Naive B cell (primary cell): ENCODE measurements at regions not wholly inside any gene's neighbourhood (a gene's known extent, or its start where the extent isn't known, plus 50 kb on each side); places are given as distances from the start of the nearest gene placed in this dataset.

Experiments used
- ATAC-seq, 2 donors: fragments of 150-1000 bp; cut with Tn5 transposase; 2 replicates each; pipeline ENCODE4 v1.10.0; 2021; ENCODE audit warnings: low read depth in 2 of 2, mild to moderate bottlenecking in 2 of 2, moderate library complexity in 2 of 2
- DNase-seq: peaks from one replicate; pipeline ENCODE4 v3.0.0; 2022
- H3K27ac Mint-ChIP-seq, 6 donors: one replicate each; pipeline ENCODE4 v1.8.0; 2020 to 2022; ENCODE audit warnings: mild to moderate bottlenecking in 6 of 6, mixed read lengths in 6 of 6, moderate library complexity in 5 of 6, inconsistent platforms in 2 of 6
- H3K27me3 Mint-ChIP-seq, 3 donors: one replicate each; pipeline ENCODE4 v1.8.0; 2021 to 2022; ENCODE audit warnings: mixed read lengths in 3 of 3, mild to moderate bottlenecking in 1 of 3
- H3K36me3 Mint-ChIP-seq, 2 donors: one replicate each; pipeline ENCODE4 v1.8.0; 2020 to 2022; ENCODE audit warnings: mixed read lengths in 2 of 2, inconsistent platforms in 1 of 2, mild to moderate bottlenecking in 1 of 2
- H3K4me1 Mint-ChIP-seq, 3 donors: one replicate each; pipeline ENCODE4 v1.8.0; 2020 to 2022; ENCODE audit warnings: mixed read lengths in 3 of 3, inconsistent platforms in 1 of 3, mild to moderate bottlenecking in 1 of 3, moderate library complexity in 1 of 3
- H3K4me3 Mint-ChIP-seq, 8 donors: one replicate each; pipeline ENCODE4 v1.8.0; 2020 to 2022; ENCODE audit warnings: mild to moderate bottlenecking in 8 of 8, mixed read lengths in 8 of 8, moderate library complexity in 8 of 8, inconsistent platforms in 2 of 8
- H3K9me3 Mint-ChIP-seq, 7 donors: one replicate each; pipeline ENCODE4 v1.8.0; 2020 to 2022; ENCODE audit warnings: mixed read lengths in 7 of 7, mild to moderate bottlenecking in 5 of 7, inconsistent platforms in 2 of 7, moderate library complexity in 1 of 7

- no peak overlapping the region for H3K27ac Mint-ChIP-seq
- no peaks in the 10 kb centered on the region for H3K4me1 Mint-ChIP-seq
- peaks cover 3 to 13% (median 8%) of the 10 kb centered on the region in 7 donors for H3K9me3 Mint-ChIP-seq
- no peaks in the 10 kb centered on the region for H3K36me3 Mint-ChIP-seq
- no peak for DNase-seq
- no peak for ATAC-seq
- H3K27me3 Mint-ChIP-seq: no peaks in the 10 kb centered on the region
- no peak overlapping the region for H3K4me3 Mint-ChIP-seq
Measured at GRCh38 chr5:8844847-8845246, 701.0 kb downstream of the SEMA5A start.

DNA sequence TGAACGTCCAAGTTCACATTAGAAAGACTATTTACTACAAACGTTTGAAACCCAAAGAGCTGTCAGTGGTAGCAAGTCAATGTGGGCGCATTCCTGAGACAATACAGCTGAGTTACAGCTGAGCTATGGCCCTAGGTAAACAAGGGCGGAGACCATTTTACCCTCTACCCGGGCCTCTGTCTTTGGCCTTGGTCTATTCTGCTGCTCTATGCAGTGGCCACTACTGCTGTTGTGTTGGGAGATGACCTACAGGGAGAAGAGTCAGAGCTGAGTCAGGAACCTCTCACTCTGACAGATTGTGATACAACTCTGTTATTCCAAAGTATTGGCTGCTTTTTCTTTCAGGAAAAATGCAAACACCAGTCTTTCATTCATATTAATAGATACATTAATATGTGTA lies 700.6 kb downstream of the SEMA5A start:
- no peaks in the 10 kb centered on the region for H3K36me3 Mint-ChIP-seq
- H3K27ac Mint-ChIP-seq: no peak overlapping the region
- H3K4me3 Mint-ChIP-seq: no peak overlapping the region
- H3K4me1 Mint-ChIP-seq: no peaks in the 10 kb centered on the region
- peaks cover 0 to 10% (median 8%) of the 10 kb centered on the region in 7 donors for H3K9me3 Mint-ChIP-seq
- ATAC-seq (no peak), DNase-seq (no peak)
- no peaks in the 10 kb centered on the region for H3K27me3 Mint-ChIP-seq

DNA sequence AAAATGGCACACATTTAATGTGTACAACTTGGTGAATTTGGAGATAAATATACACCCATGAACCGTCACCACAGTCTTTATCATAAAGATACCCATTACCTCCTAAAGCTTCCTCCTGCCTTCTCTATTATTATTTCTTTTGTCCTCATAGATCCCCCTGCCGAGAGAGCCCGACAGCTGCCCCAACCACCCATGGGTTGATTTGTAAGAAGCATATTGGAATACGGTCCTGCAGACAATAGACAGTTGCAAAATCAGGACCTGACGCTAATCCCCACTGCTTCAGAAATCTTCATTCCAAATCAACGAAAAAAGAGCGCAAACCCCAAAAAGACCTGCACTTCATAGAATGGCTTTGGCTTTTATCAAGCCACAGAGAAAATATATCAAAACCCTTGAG lies 697.5 kb downstream of the SEMA5A start:
- ATAC-seq (no peak), DNase-seq (no peak)
- H3K27me3 Mint-ChIP-seq: no peaks in the 10 kb centered on the region
- no peak overlapping the region for H3K4me3 Mint-ChIP-seq
- H3K27ac Mint-ChIP-seq: no peak overlapping the region
- H3K4me1 Mint-ChIP-seq: no peaks in the 10 kb centered on the region
- H3K9me3 Mint-ChIP-seq: peaks cover 0 to 7% (median 1%) of the 10 kb centered on the region in 7 donors
- H3K36me3 Mint-ChIP-seq: no peaks in the 10 kb centered on the region

DNA sequence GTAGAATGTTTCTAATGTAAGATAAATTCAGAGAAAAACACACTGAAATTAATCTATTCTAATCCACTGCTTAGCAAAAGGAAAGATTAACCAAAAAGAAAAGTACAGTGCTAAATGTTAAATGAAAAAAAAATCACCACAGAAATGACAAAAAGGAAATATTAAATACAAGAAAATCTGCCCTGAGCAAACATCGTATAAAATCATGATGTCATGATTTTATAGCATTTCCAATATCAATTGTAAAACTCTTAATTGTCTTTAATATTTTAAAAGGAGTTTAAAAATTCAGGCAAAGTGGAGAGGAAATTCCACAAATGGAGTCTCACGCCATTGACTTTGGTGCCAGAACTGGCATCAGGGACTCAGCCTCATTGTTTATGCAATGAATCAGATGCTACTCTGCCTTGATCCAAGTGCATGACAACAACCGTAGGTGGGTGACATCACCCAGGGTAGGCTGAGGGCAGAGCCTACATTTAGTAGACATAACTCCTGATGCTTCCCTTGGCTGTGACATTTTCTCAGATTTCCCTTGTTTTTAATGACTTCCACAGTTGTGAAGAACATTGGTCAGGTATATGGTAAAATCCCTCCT lies 696.8 kb downstream of the SEMA5A start:
- H3K4me3 Mint-ChIP-seq: no peak overlapping the region
- DNase-seq (no peak), ATAC-seq (no peak)
- H3K27me3 Mint-ChIP-seq: no peaks in the 10 kb centered on the region
- no peaks in the 10 kb centered on the region for H3K4me1 Mint-ChIP-seq
- H3K36me3 Mint-ChIP-seq: no peaks in the 10 kb centered on the region
- H3K27ac Mint-ChIP-seq: no peak overlapping the region
- H3K9me3 Mint-ChIP-seq: peaks cover 0 to 6% (median 3%) of the 10 kb centered on the region in 7 donors

- no peaks in the 10 kb centered on the region for H3K27me3 Mint-ChIP-seq
- no peaks in the 10 kb centered on the region for H3K4me1 Mint-ChIP-seq
- H3K36me3 Mint-ChIP-seq: no peaks in the 10 kb centered on the region
- peaks cover 0 to 7% (median 4%) of the 10 kb centered on the region in 7 donors for H3K9me3 Mint-ChIP-seq
- H3K4me3 Mint-ChIP-seq: no peak overlapping the region
- H3K27ac Mint-ChIP-seq: no peak overlapping the region
- ATAC-seq (no peak), DNase-seq (no peak)
Measured at GRCh38 chr5:8851101-8851500, 694.8 kb downstream of the SEMA5A start.

DNA sequence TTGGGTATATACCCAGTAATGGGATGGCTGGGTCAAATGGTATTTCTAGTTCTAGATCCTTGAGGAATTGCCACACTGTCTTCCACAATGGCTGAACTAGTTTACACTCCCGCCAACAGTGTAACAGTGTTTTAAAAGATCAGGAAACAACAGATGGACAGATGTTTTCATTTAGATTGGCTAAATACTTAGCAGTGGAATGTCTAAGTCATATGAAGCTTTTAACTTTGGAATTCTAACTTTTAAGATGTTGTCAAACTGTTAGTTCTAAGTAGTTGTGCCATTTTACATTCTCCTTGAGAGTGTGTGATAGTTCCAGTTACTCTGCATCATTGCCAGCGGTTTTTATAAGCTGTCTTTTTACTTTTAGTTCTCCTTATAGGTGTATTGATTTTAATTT lies 688.8 kb downstream of the SEMA5A start:
- peaks cover 0 to 11% (median 4%) of the 10 kb centered on the region in 7 donors for H3K9me3 Mint-ChIP-seq
- H3K4me3 Mint-ChIP-seq: no peak overlapping the region
- no peaks in the 10 kb centered on the region for H3K4me1 Mint-ChIP-seq
- no peak for ATAC-seq
- no peak for DNase-seq
- no peak overlapping the region for H3K27ac Mint-ChIP-seq
- peaks cover 0 to 4% (median 0%) of the 10 kb centered on the region in 3 donors for H3K27me3 Mint-ChIP-seq
- H3K36me3 Mint-ChIP-seq: no peaks in the 10 kb centered on the region

DNA sequence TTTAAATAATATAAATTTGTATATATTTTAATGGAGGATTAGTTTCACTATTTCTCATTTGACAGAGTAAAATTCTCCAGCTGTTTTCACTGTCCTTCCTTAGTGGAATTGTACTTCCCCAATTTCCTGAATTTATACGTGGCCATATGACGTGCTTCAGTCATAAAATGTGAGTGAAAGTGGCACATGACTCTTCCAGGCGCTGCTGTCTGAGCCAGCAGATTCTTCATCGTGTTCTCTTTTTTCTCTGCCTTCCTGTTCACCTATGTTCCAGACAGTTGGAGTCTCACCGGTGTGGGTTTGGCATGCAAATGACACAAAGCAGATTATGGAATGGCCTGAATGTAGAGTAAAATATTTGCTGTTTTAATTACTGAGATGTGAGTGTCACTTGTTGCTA lies 684.1 kb downstream of the SEMA5A start:
- Mint-ChIP-seq H3K9me3 (peaks cover 0 to 8% (median 3%) of the 10 kb centered on the region in 7 donors), H3K36me3 (no peaks in the 10 kb centered on the region), H3K27me3 (peaks cover 0 to 4% (median 0%) of the 10 kb centered on the region in 3 donors), H3K4me3 (no peak overlapping the region), H3K27ac (no peak overlapping the region), H3K4me1 (no peaks in the 10 kb centered on the region)
- ATAC-seq (no peak), DNase-seq (no peak)

DNA sequence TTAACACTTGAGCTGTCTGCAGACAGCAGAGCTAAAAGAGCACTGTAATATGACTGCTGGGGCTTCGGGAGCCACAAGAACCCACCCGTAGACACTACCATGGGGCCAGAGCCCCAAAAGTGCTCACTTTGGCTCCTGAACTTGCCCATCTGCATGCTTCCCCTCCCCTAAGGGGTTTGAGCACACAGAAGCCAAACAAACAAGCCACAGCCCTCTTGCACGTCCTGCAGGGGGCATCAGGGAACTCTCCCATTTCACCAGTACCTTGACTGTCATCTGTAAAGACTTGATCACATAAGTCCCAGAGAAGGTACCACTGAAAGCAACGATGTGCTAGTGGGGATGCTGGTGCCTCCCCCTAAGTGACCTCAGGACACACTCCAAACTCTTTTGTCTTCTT lies 681.8 kb downstream of the SEMA5A start:
- Mint-ChIP-seq H3K9me3 (peaks cover 0 to 8% (median 0%) of the 10 kb centered on the region in 7 donors), H3K36me3 (no peaks in the 10 kb centered on the region), H3K27ac (peak overlapping the region in 1 of 6 donors; percentile 66), H3K4me3 (no peak overlapping the region), H3K4me1 (no peaks in the 10 kb centered on the region), H3K27me3 (peaks cover 0 to 4% (median 0%) of the 10 kb centered on the region in 3 donors)
- DNase-seq: no peak
- no peak for ATAC-seq

GRCh38 chr5:8865266-8865665 lies 680.6 kb downstream of the SEMA5A start:
- Mint-ChIP-seq H3K36me3 (no peaks in the 10 kb centered on the region), H3K27me3 (peaks cover 0 to 4% (median 0%) of the 10 kb centered on the region in 3 donors), H3K27ac (no peak overlapping the region), H3K9me3 (peaks cover 0 to 8% (median 0%) of the 10 kb centered on the region in 7 donors), H3K4me1 (no peaks in the 10 kb centered on the region), H3K4me3 (no peak overlapping the region)
- DNase-seq (no peak), ATAC-seq (no peak)

DNA sequence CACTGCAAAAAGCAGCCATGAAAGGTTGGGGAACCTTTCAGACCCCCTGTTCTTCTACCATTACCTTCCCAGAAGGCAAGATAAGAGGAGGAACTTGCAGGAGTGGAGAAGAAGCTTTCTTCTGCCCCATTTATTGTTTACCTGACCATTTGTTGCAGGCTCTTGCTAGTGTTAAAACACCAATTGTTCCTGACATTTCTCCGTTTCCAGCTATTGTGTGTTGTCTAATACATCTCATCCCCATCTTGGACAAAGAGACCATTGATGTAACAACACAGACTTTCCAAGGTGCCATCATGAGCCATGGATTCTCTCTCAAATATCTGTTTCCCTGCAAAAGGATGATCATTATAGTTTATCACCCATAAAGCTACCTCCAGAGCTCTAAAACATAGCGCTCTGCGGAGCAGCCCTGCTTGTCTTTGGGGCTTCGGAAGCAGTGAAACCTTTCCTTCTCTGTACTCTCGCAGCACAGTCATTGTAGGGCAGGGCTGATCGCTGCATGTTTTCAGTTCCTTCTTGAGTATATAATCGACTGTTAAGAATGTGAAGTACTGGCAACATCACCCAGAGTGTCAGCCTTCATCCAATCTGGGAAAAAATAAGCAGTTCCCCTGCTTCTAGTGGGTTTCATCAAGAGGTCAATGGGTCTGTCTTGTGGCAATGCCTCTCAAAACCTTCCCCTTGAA lies 680.0 kb downstream of the SEMA5A start:
- Mint-ChIP-seq H3K36me3 (no peaks in the 10 kb centered on the region), H3K9me3 (peaks cover 0 to 8% (median 0%) of the 10 kb centered on the region in 7 donors)

DNA sequence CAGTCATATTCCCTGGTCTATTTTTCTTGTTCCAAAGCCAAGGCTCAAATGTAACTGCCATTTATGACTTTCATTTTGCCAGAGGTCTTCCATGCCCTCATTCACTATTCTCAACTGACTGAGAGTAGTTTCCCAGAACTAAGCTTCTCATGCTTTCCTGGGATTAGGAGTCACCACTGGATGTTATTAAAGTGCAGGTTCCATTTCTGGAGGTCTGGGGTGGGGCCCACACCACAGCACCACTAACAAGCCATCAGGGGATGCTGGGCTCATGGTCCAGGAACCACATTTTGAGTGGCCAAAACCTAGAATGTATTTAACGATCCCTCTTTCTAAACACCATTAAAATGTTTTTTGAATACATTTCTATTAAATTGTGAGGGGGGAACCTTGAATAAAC lies 677.6 kb downstream of the SEMA5A start:
- no peaks in the 10 kb centered on the region for H3K36me3 Mint-ChIP-seq
- ATAC-seq: no peak
- no peaks in the 10 kb centered on the region for H3K4me1 Mint-ChIP-seq
- H3K9me3 Mint-ChIP-seq: peaks cover 0 to 20% (median 1%) of the 10 kb centered on the region in 7 donors
- no peak overlapping the region for H3K4me3 Mint-ChIP-seq
- H3K27me3 Mint-ChIP-seq: no peaks in the 10 kb centered on the region
- no peak for DNase-seq
- H3K27ac Mint-ChIP-seq: no peak overlapping the region

More for the DNA sequence above, 680.0 kb downstream of the SEMA5A start:
- ATAC-seq (no peak), DNase-seq (no peak)
- Mint-ChIP-seq H3K4me3 (no peak overlapping the region), H3K4me1 (no peaks in the 10 kb centered on the region), H3K27ac (no peak overlapping the region), H3K27me3 (peaks cover 0 to 4% (median 0%) of the 10 kb centered on the region in 3 donors)

- no peaks in the 10 kb centered on the region for H3K36me3 Mint-ChIP-seq
- H3K4me3 Mint-ChIP-seq: no peak overlapping the region
- DNase-seq (no peak), ATAC-seq (no peak)
- peaks cover 0 to 11% (median 1%) of the 10 kb centered on the region in 7 donors for H3K9me3 Mint-ChIP-seq
- H3K27me3 Mint-ChIP-seq: no peaks in the 10 kb centered on the region
- no peaks in the 10 kb centered on the region for H3K4me1 Mint-ChIP-seq
- H3K27ac Mint-ChIP-seq: no peak overlapping the region
Measured at GRCh38 chr5:8869932-8870331, 675.9 kb downstream of the SEMA5A start.

GRCh38 chr5:8870349-8870958 lies 675.4 kb downstream of the SEMA5A start:
- Mint-ChIP-seq H3K4me3 (no peak overlapping the region), H3K4me1 (no peaks in the 10 kb centered on the region), H3K36me3 (no peaks in the 10 kb centered on the region), H3K27me3 (no peaks in the 10 kb centered on the region), H3K27ac (no peak overlapping the region), H3K9me3 (peaks cover 0 to 11% (median 0%) of the 10 kb centered on the region in 7 donors)
- ATAC-seq: no peak
- no peak for DNase-seq

GRCh38 chr5:8870959-8871355 lies 674.9 kb downstream of the SEMA5A start:
- no peaks in the 10 kb centered on the region for H3K36me3 Mint-ChIP-seq
- H3K27ac Mint-ChIP-seq: no peak overlapping the region
- H3K4me3 Mint-ChIP-seq: no peak overlapping the region
- H3K9me3 Mint-ChIP-seq: peaks cover 0 to 11% (median 0%) of the 10 kb centered on the region in 7 donors
- no peaks in the 10 kb centered on the region for H3K4me1 Mint-ChIP-seq
- no peaks in the 10 kb centered on the region for H3K27me3 Mint-ChIP-seq
- no peak for ATAC-seq
- no peak for DNase-seq
